Fibroblast of skin of abdomen (primary cell): ENCODE measurements at regions not wholly inside any gene's neighbourhood (a gene's known extent, or its start where the extent isn't known, plus 50 kb on each side); places are given as distances from the start of the nearest gene placed in this dataset.
"Not testable (repeated sequence)": the region's sequence is repeated elsewhere in the genome, so short reads cannot be mapped to it uniquely, and the experiment has no call there.

Experiments used
- DNase-seq: peaks from one replicate; pipeline ENCODE4 v3.0.0-alpha.2; 2013

DNA sequence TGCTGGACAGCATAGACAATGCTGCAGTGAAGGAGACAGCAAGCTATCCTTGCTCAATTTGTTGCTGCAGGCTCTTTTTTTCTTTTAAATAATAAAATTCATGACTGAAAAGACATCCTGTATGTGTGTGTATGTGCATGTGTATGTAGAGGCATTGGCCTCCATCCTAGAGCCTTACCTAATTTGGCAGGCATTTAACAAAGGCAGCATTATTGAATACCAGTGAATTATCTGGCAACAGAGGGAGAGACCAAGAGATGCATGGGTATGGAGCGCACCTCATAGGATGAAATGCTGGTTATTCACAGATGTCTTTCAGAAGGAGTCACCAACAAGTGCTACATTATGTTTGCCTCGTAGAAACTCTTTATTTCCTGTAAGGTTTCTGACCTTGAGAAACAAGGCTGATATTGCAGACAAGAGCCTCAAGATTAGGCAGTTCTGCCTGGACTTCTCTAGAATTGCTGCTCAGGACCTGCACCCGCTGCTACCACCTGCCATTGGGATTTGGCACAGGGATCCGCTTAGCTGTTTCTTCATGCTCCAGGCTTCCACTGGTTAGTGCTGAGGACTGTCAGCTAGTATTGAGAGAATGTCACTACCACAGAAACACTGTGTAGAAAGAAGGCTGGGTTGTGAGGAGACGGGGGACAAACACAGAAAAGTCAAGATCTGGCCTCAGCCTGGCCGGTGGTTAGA lies 247.7 kb upstream of the RFX3 start:
- DNase-seq, result no peak

DNA sequence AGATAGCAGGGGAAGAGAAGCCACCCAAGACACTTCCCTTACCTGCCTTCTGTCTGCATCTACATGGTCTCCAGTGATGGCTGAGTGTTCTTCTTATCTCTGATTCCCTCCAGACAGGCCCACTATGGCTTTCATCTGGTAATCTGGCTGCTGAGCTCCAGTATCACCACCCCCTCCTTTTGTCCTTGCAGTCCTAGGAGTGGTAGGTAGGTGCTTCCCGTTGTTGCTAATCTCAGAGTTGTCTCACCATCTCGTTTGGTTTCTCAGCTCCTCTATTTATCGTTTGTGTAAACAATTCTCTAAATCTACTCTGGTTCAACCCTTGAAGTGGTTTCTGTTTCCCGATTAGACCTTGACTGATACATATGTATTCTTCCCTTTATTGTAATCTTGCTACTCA lies 243.8 kb upstream of the RFX3 start:
- no peak for DNase-seq

DNA sequence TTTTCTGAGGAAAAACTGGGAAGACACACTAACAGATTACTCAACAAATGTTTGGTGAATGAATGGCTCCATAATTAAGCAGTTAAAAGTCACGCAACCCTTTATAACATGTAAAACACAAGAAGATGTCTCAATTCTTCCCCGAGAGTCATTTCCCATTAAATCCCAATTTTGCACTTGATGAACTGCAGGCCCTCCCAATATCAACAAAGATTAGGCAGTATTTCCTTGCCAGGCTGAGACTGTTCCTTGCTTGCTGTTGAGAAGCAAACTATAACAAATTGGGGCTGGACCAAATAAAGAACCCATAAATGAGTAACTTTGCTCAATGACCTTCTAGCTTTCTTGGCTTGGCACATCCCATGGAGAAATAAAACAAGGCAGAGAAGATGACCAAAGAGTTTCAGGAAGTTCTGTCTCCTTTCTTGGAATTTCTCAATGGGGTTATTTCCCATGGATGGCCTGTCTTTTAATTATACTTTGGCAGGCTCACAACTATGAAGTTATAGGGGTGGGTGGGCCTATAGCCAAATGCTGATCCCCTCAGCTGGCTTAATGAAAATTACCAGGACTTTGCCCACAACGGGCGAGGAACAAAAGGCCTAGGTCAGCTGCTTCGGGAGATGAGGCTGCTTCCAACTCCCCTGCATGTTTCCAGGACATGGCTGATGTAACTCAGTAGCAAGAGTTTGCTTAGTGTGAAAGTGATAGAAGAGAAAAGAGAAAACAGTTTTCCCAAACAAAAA lies 243.1 kb upstream of the RFX3 start:
- DNase-seq, result peak; percentile 74

DNA sequence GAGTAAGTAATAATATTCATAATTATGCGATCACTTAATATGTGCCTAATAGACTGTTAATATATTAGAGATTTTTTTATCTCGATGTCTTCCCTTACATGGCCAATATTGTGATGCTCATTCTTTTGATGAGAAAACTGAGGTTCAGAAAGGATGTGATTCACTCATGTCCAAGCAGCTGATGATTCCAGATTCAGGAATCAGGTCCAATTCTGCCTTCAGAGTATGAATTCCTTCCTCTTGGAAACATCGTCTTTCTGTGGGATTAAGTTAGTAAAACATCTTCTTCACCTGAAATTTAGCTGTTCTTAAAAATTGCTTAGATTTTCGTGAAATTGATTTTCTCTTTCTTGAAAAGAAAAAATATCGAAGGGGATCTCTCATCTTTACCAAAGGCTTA lies 242.5 kb upstream of the RFX3 start:
- DNase-seq, result peak; percentile 59

DNA sequence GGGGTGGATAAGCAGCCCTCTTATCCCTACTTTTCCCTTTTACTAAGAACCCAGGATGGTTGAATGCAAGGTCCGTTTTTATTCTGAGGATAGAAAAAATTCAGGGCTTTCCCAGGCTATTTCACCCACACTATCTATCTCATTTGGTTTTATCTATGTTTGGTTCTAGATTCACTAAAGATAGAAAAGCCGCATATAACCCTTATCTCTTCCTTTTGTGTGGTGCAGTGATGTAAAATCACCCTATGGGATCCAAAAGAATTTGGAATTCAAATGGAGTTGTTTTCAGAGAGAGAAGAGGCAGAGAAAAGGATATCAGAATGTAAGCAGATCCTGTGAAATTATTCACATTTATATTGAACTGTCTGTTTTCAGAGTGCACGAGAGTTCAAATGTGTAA lies 236.3 kb upstream of the RFX3 start:
- DNase-seq, result no peak

GRCh38 chr9:3760031-3760430 lies 234.2 kb upstream of the RFX3 start:
- no peak for DNase-seq

DNA sequence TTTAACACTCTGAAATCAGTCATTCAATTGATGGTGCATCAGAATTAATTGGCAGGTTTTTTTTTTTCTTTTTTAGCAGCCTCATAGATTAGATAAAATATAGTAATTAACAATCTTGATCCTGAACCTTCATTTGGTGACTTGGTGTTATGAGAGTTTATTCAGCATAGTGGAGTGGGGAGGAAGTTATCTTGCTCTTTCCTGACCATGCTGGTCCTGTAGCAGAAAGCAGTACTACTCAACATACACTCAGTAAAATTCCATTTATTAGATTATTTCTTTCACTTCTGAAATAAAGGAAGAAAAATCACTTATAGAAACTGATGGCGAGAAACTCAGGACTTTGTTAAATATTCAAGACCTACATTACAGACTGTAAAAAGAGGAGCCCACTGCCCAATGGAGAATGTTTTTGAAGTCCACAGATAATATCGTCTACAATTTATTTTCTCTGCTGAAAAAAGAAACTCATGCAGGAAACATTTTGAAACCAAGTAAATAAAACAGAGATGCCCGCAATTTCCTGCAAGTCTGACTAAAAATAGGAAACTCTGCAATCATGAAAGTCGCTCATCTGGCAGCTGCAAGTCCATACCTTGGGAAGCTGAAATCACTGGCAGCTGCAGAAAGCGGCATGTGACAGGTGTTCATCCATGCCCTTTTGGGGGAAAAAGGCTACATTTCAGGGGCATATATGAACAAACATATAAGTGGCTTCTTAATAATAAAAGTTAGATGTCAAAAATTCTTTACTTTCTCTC lies 233.2 kb upstream of the RFX3 start:
- no peak for DNase-seq

GRCh38 chr9:3756071-3756470 lies 230.3 kb upstream of the RFX3 start:
- DNase-seq, result no peak

GRCh38 chr9:3751125-3751758 lies 225.4 kb upstream of the RFX3 start:
- DNase-seq, result peak; percentile 70

DNA sequence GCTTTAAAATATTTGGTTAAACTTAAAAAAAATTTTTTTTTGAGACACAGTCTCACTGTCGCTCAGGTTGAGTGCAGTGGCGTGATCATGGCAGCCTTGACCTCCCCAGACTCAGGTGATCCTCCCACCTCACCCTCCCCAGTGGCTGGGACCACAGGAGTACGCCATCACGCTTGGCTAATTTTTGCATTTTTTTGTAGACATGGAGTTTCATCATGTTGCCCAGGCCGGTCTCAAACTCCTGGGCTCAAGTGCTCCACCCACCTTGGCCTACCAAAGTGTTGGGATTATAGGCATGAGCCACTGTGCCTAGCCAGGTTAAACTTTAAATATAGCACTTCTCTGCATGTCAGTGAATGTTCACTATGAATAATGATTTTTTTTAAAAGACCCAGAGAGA lies 224.5 kb upstream of the RFX3 start:
- DNase-seq, result no peak

- DNase-seq, result peak; percentile 91
Measured at GRCh38 chr9:3746296-3747275, 220.8 kb upstream of the RFX3 start.

- no peak for DNase-seq
Measured at GRCh38 chr9:3743901-3744413, 218.2 kb upstream of the RFX3 start.

DNA sequence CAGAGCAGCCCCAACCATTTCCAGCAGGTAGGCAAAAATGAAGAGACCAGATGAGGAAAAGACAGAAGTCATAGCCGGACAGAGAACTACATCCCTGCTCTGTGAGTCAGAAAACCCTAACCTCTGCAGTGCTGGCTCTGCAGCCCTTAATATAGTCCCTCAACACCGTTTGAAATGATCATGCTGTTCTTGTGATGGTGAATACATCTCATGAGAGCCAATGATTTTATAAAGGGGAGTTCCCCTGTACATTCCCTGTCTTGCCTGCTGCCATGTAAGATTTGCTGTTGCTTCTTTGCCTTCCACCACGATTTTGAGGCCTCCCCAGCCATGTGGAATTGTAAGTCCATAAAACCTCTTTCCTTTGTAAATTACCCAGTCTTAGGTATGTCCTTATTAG lies 216.8 kb upstream of the RFX3 start:
- DNase-seq, result no peak

DNA sequence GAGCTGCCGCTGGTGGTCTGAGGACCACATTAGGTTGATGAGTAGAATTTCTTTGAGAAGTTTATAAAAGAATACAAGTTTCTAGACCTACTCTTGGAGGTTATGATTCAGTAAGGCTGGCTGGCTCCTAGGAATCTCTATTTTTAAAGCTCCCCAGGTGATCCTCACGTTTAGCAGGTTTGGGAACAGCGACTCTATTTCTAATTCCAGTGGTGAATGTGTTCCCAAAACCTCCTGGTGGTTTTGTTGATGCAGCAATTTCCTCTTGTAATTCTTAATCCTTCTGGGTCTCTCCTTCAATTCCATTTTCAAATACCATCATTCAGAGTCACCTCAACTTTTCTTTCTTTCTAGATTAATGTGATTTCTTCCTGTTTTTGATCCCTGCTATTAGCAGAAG lies 215.9 kb upstream of the RFX3 start:
- no peak for DNase-seq

GRCh38 chr9:3740690-3741419 lies 215.1 kb upstream of the RFX3 start:
- peak; percentile 63 for DNase-seq

DNA sequence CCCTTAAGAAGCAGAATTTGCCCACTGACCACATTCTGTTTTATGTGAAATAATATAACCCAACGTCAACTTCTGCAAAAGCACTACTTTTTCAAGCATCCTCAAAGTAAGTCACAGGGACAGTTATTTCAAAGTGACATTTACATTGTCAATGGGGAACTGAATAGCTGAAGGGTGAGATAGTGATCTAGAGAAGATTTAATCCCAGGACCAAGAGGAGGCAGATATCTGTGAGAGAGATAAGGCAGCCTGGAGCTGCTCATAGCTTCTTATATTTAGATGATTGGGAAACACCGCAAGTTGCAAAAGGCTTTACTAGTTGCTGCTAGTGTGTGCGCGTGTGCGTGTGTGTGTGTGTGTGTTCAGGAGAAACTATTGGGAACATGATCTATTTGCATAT lies 210.4 kb upstream of the RFX3 start:
- no peak for DNase-seq

- DNase-seq, result no peak
Measured at GRCh38 chr9:3735251-3735650, 209.4 kb upstream of the RFX3 start.

- DNase-seq, result not testable (repeated sequence)
Measured at GRCh38 chr9:3733527-3734262, 207.9 kb upstream of the RFX3 start.

DNA sequence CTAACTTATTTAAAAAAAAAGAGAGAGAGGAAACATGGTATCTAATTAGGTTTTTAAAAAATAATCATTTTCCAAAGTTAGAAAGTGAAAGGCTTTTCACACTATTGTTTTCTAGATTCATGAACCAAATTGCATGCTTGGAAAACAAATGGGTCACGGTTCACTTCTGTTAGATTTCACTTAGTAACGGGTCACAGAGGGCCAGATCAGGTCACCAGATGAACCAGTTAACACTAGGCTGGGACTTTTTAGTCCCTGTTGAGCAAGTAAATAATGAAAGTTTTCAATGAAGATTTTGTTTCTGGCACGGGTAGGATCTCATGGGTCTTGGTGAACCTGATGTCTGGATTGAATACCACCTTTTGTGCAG lies 207.2 kb upstream of the RFX3 start:
- DNase-seq, result no peak
